Putamen (tissue), 1 donor: ENCODE measurements at regions not wholly inside any gene's neighbourhood (a gene's known extent, or its start where the extent isn't known, plus 50 kb on each side); places are given as distances from the start of the nearest gene placed in this dataset.

Experiments used
- DNase-seq: peaks from one replicate; pipeline ENCODE4 v3.0.0-alpha.2; 2016; ENCODE audit warnings: low spot score

DNA sequence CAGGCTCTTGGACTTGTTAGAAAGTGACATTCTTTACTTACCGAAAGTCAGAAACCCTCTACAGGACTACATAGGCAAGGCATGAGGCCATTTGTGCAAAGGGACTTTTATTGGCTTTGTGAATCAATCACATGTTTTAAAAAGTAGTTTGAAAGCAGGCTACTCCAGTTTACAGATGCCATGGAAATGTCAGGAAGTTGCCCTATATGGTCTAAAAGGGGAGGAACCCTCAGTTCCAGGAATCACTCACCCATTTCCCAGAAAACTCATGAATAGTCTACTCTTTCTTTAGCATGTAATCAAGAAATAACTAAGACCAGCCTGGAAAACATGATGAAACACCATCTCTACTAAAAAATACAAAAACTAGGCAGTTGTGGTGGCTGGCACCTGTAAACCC lies 51.0 kb upstream of the MKRN3 start:
- DNase-seq = no peak

DNA sequence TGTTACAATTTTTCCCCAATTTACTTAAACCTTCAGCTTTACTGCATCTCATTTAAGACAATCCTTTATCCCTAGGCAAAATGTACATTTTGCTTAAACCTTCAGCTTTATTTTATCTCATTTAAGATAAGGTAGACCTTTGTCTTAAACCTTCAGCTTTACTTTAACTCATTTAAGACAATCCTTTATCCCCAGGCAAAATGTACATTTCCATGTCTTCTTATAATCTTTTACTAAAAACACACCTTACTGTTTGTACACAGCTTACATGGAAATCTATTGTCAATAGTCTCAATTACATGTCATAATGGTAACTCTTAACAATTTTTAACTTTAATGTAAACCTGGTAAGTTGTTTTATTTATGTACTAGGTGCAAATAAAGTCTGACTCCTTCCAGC lies 58.7 kb upstream of the MKRN3 start:
- no peak for DNase-seq

DNA sequence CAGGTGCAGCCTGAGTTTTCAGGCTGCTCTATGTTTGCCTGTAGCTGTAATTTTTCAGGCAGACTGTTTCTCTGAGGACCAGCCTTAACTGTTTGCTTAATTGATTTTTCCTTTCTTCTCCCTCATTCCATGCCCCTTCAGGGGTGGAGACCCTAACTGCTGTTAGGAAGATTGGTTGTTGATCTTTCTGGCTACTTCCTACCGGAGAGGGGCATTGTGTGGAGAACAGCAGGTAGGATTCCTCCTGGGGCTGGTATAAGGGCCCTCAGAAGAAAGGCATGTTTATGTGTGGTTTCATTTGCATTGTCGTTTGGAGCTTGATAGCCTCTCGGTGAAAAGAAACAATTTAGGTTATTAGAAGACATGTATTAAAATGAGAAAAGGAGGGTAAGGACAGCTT lies 56.9 kb upstream of the GOLGA6L2 start:
- no peak for DNase-seq

DNA sequence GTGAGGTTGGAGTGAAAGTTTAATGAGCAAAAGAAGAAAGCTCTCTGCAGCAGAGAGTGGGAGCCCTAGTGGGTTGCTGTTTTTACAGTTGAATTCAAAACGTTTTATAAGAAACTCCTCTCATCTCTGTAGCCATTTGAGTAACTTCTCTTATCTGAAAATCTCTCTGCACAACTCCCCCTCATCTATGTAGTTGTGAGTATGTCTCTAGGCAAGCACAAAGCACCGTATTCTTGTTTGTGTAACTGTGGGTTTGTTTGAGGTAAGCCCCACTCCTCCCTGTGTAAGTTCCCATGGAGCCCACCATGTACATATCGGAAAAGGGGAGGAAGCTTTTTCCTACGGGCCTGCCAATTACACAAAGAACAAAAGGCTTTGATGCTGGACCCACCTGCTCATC lies 56.5 kb upstream of the GOLGA6L2 start:
- DNase-seq = no peak

DNA sequence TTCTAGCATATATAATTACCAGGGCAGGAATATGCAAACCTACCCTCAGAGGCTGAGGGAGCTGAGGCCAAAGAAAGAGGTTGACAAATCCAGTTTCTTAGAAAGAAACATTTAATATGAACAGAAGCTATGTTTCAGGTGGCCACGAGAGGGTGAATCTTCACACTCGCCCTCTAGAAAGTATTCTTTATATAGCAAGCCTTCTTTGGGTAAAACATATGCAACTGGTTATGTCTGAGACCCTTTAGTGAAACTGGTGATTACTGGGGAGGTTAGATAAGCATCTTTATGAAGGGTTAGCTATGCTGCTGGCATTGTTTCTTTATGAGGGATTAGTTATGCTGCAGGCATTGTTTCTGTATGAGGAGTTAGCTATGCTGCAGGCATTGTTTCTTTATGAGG lies 50.7 kb upstream of the GOLGA6L2 start:
- DNase-seq = peak; percentile 19
